SIG-M5 treated with dmso at 0.1 percent for 504 hours (cell line): ENCODE measurements at regions not wholly inside any gene's neighbourhood (a gene's known extent, or its start where the extent isn't known, plus 50 kb on each side); places are given as distances from the start of the nearest gene placed in this dataset.
"Not testable (repeated sequence)": the region's sequence is repeated elsewhere in the genome, so short reads cannot be mapped to it uniquely, and the experiment has no call there.

Experiments
- DNase-seq: peaks from one replicate; lab custom pipeline; 2025; ENCODE audit not compliant: unreplicated experiment; lab: John Stamatoyannopoulos, UW

GRCh38 chr10:64109926-64110495 is 588.8 kb downstream of the REEP3 start:
- no peak for DNase-seq

DNA sequence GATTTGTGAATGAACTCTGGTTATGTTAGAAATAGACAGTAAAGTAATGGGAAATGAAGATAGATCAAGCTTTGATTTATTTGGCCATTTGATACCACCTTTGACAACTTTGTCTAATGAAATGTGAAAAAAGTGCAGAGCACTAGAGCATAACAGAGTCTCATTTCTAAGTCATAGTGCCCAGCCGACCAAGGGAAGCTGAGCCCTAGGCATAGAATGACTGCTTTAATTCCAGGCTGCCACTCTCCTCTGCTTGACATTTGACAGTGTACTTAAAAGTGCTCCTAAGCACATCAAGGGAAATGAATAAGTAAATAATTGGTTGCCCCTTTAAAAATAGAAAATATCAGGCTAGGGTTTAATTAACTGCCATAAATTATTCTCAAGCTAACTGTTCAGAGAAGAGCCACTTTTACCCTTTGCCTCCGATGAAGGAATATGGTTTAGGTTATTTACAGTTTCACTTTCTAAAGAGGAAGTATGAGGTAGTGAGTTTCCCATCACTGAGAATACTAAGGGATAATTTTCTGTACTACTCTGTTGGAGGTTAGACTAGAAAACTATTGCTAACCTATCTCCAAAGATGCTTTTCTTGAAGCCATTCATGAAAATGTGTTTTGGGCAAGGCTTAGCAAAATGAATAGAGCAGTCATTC is 591.6 kb downstream of the REEP3 start:
- DNase-seq = no peak

DNA sequence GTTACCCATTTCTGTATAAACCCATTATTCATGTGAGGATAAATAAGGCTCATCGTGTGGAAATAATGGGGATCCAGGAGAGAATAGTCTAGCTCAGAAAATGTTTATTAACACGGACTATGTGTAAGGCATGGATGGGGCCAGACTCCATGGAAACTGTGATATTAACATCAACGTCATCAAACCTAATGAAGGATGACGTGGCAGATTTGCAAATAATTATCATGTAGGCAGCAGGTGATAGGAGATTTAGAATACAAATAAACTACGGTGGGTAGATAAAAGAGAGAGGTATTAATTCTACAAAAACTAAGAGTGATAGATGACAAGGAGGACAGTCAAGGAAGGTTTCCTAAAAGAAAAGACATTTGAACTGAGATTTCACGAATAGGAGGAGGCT is 592.2 kb downstream of the REEP3 start:
- no peak for DNase-seq

- no peak for DNase-seq
Measured at GRCh38 chr10:64113792-64114191, 592.6 kb downstream of the REEP3 start.

- DNase-seq = no peak
Measured at GRCh38 chr10:64115471-64115870, 594.3 kb downstream of the REEP3 start.

DNA sequence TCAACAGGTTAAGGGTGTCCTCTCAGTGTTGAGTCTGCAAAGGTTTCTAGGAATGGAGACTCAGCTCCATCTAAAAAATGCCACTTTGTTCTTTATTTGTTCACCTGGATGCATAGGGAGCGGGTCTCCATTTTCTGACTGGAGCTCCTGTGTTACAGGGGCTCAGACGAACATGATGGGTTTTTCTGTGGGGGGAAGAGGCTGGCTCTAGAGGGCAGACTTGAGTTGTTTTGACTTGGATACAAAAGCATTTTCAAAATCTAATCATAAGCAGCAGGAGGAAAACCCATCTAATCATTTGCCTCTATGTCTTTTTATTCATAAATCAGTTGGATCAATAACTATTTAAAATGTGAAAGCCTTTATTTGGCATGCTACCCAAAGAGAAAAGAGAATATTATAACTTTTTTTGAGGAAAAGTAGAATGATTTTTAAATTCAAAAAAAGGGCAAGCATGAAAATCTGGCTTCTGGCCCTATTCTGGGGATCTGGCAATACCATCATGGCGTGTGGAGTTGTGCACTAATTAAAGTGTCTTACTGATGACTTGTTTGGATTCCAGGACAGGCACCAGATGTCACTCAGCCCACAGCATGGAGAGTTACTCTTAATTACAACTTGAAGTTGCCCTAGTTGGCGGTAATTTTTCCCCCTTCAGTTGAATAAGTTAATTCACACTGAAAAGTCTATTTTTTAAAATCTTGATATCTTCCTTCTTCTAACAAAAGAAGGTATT is 594.9 kb downstream of the REEP3 start:
- DNase-seq = no peak

GRCh38 chr10:64116707-64117106 is 595.5 kb downstream of the REEP3 start:
- no peak for DNase-seq

DNA sequence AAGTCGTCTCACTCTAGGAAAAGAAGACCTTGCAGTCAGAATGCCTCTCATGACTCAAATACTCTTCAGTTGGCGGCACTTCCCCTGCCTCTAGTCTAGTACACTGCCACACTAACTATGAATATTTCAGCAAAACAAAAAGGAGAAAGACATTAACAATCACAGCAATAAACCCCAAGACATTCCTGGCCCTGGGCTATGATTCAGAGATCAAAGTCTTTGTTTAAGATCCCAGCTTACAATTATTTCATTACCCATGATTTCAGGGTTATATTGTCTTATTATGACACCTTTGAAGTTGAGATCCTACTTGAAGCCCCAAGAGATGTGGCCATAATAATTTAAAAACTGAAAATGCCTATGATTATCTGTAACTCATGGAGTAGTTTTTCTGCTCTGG is 597.5 kb downstream of the REEP3 start:
- no peak for DNase-seq

- not testable (repeated sequence) for DNase-seq
Measured at GRCh38 chr10:64120301-64120980, 599.2 kb downstream of the REEP3 start.

DNA sequence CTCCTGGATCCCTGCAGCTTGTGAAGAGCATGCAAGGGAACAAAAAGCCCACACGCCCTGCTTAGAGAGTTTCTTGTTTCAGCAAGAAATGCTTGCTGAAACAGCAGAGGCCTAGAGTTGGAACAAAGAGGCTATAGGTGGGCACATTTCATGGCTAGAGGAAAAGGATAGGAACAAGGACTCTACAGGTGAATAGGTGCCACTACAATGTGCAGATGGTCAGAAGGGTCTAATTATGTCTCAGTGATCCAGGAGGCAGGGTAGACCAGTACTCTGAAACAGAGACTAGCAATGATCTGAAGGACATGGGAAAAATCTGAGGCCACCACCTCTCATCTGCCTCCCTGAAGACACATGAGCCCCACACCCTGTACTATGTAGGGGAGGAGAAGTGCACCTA is 609.0 kb downstream of the REEP3 start:
- DNase-seq = no peak

DNA sequence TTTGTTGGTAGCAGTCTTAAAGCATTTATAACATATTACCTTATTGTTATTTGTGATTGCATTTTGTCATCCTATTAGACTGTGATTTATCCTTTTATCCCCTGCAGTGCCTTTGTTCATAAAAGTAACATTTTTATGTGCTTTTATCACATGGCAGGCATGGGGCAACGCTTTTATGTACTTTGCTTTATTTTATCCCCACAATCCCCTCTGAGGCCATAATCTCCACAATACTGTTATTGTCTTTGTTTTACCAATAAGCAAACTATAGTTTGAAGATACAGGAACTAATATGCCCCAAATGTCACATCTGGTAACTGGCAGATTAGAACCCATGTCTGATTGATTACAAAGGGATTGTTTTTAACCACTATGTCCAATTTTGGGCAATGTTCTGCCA is 613.5 kb downstream of the REEP3 start:
- no peak for DNase-seq

GRCh38 chr10:64142395-64142794 is 621.2 kb downstream of the REEP3 start:
- no peak for DNase-seq

DNA sequence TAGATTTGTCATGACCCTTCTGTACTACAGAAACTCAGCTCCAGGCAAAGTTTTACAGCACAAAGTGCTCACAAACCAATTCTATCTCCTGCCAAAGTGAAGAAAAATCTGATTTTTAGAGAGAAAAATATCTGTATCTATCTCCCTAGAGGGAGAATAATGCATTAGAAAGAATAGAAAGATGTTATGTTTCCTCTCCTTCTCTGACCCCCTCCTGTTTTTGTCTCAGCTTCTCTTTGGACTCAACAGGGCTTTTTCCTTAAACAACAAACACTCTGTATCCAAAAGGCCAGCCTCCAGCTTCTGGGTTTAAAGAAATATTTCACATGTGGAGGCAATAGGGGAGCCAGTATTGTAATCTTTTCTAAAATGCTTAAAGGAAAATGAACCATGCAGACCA is 627.4 kb downstream of the REEP3 start:
- DNase-seq = no peak

DNA sequence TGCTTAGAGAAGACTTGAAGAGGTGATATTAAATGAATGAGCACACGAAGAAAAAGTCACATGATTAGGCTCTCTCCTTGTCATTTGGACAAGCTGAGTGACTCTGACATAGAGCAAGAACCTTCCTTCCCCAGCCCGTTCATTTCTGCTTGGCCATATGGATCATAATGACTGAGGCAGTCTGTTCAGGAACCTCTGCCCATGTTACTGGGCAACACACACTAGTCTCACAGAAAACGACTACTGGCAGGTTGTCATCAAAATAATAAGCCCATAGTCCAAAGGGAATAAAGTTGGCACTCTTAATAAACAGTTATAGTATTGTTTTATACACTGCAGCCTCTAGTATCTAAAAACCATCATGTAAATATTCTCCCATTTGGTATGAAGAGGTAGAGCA is 635.0 kb downstream of the REEP3 start:
- DNase-seq = no peak

DNA sequence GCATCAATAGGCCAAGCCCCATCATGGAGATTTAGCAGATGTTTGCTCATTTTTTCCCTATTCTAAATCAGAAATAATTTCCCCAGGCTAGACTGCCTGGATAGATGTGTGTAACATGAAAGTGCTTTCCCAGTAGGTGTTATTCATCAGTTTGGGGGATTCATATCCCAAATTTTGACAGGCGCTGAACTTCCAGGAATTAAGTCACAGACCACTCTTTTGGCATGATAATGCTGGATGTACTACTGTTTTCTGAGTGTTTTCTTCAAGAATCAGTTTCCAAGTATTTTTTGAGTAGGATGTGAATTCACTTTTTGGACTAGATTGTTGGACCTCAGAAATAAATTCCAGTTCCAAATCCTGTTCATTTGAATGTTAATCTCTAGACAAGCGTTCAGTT is 637.4 kb downstream of the REEP3 start:
- DNase-seq = no peak

DNA sequence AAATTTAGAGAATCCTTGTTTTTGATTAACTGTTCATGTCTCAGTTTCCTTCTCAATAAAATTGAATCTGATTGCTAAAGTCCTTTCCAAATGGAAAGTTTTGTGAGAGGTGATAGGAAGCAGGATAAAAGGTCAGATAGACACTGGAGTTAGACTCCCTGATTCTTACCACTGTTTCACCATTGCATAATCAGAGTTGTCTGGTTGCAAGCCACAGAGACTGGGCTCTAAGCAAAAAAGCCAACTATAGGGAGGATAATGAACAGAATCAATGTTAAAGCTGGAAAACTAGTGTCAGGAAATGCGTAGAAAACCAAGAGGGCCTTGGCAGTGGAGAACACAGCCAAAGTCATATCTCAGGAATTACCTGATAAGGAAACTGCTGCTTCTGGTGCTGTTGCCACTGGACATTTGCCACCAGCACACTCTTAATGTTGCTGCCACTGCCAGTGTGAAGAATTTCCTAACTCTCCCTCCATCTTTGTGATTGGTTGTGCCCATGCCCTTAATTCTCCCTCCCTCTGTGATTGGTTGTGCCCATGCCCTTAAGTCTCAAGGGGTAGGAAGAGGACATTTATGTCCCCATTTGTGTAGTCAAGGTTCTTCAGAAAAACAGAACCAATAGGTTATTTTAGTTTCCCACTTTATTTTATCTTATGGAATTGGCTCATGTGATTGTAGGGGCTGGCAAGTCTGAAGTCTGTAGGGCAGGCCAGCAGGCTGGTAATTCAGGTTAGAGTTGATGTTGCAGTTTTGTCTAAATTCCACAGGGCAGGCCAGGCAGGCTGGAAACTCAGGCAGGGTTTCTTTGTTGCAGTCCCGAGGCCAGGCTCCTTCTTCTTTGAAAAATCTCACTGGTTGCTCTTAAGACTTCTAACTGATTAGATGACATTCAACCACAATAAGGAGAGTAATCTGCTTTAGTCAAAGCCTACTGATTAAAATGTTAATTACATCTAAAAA is 639.0 kb downstream of the REEP3 start:
- DNase-seq = no peak

GRCh38 chr10:64170791-64171190 is 649.6 kb downstream of the REEP3 start:
- no peak for DNase-seq

DNA sequence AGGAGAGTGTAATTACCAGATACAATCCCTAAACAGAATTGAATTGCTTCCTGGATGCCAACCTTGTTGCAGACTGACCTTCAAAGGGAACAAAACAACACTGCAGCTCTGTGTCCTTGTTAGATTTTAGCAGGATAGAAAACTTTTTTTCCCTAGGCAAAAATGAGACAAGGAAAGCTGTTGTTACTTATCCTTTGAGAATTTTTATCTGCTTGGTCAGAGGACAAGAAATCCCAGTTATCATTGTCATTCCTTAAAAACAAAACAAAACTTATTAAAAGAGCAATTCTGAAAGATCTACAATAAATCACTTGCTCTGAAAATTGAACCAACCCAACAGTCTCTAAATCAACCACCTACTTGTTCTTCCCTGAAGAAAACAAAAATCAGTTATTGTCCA is 652.6 kb downstream of the REEP3 start:
- no peak for DNase-seq

DNA sequence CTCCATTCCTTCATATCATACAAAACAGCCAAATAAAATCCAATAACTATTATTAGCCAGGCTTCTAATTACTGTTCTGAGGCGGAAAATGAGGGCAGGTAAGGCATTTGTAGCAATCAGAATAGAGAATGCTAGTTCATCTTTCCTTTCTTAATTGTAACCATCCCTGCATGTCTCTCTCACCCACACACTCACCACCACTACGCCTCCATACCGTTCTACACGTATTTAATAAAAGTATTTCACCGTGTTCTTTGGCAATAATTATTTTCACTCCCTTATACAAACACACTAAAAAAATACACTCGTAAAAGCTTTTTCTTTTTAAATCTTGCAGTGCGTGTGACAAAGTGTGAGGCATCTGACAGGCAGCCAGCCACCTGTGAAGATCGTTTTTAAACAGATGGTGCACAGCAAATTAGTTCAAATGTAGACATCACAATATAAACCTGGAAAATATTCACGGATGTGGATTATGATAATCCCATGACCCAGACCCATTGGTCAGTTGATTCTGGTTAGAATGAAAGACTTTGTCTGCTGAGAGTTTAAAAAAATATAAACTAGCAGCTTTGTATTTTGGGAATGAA is 653.6 kb downstream of the REEP3 start:
- no peak for DNase-seq

DNA sequence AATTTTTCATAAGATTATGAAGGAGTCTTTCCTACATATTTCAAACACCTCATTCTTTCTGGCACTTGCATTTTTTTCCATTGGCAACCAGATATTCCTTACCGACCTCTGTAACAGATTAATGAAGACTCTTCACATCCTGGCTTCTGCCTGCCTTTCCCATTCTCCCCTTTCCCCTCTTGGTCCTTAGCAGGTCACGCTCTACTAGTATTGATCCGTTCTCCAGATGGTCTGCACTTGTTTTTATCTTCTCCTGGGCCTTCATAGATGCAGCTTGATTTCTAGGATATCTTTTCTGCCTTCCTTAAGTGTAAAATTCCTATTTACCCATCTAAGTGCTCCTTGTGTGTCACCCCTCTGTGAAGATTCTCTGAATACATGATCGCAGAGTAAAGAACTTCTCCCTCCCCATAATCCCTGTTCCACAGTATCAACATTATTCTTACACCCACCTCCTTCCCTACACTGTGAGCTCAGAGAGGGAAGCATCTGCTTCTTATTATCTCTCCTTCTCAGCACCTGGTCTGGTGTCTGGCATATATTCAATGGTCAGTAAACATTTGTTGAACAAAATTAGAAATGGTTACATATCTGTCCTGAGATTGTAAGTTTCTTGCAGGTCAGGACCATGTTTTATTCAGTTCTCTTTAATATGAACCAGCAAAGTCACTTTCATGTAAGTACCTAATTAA is 654.2 kb downstream of the REEP3 start:
- no peak for DNase-seq
